ENCODE measurements at regions not wholly inside any gene's neighbourhood (a gene's known extent, or its start where the extent isn't known, plus 50 kb on each side); places are given as distances from the start of the nearest gene placed in this dataset.

DNA sequence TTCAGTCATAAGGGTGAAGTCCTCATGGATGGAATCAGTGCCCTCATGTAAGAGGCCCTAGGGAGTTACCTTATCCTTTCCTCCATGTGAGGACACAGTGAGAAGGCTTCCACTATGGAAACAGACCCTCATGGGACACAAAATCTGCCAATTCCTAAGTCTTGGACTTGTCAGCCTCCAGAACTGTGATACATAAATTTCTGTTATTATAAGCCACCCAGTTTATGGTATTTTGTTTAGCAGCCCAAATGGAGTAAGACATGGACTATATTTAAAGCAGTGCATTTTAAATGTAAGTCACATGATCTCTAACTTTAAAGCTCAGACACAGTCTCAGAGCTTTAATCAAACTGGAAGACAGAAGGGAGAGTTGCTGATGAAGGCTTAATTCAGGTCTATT, 619.8 kb upstream of the CHORDC1 start:
- TF ChIP-seq POLR2A (IDR thresholded peaks at IDR 0.05) (no peak), CTCF (IDR thresholded peaks at IDR 0.05) (no peak)
- Histone ChIP-seq H3K4me3 (no peak overlapping the region), H3K36me3 (no peaks in the 10 kb centered on the region), H3K27me3 (no peaks in the 10 kb centered on the region), H3K9me3 (no peaks in the 10 kb centered on the region), H3K27ac (no peak overlapping the region), H3K4me1 (no peaks in the 10 kb centered on the region)
- no peak for DNase-seq
- intact Hi-C loops (cut with DNase I), result no loop called here
- no peak for ATAC-seq

DNA sequence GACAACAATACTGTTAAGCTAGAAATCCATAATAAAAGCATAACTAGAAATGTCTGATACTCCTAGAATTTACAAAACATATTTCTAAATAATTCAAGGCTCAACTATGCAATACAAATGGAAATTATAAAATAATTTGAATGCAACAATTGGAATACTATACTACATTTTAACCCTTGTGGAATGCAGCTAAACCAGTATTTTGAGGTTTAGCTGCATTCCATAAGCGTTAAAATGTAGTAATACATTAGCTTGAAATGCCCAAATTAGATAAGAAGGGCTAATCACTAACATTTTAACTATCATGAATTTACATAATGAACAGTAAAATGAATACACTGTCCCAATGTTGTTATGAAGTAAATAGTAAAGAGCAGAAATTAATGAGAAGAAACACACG, 617.2 kb upstream of the CHORDC1 start:
- Histone ChIP-seq H3K9me3 (no peaks in the 10 kb centered on the region), H3K4me3 (no peak overlapping the region), H3K27ac (no peak overlapping the region), H3K27me3 (no peaks in the 10 kb centered on the region), H3K36me3 (no peaks in the 10 kb centered on the region), H3K4me1 (no peaks in the 10 kb centered on the region)
- WGBS (ENCODE audit: insufficient coverage, low coverage, low lambda C conversion rate, missing lambda C conversion rate), result 64% methylated on average over 2 of the region's 2 CpGs
- ATAC-seq, result no peak
- no peak for DNase-seq
- TF ChIP-seq CTCF (IDR thresholded peaks at IDR 0.05) (no peak), POLR2A (IDR thresholded peaks at IDR 0.05) (no peak)
- intact Hi-C loops (cut with DNase I), result no loop called here

- Histone ChIP-seq H3K27ac (no peak overlapping the region), H3K4me3 (no peak overlapping the region), H3K4me1 (no peaks in the 10 kb centered on the region), H3K36me3 (no peaks in the 10 kb centered on the region), H3K9me3 (no peaks in the 10 kb centered on the region), H3K27me3 (no peaks in the 10 kb centered on the region)
- DNase-seq, result no peak
- ATAC-seq, result no peak
- 30% methylated on average over 1 of the region's 1 CpG for WGBS (ENCODE audit: insufficient coverage, low coverage, low lambda C conversion rate, missing lambda C conversion rate)
- TF ChIP-seq CTCF (IDR thresholded peaks at IDR 0.05) (no peak), POLR2A (IDR thresholded peaks at IDR 0.05) (no peak)
- intact Hi-C loops (cut with DNase I), result no loop called here
Observed at GRCh38 chr11:90836031-90836430, 613.2 kb upstream of the CHORDC1 start.

GRCh38 chr11:90823446-90823845, 600.6 kb upstream of the CHORDC1 start:
- ATAC-seq (no peak), DNase-seq (no peak)
- Histone ChIP-seq H3K4me3 (no peak overlapping the region), H3K4me1 (no peaks in the 10 kb centered on the region), H3K9me3 (no peaks in the 10 kb centered on the region), H3K36me3 (no peaks in the 10 kb centered on the region), H3K27me3 (no peaks in the 10 kb centered on the region), H3K27ac (no peak overlapping the region)
- TF ChIP-seq POLR2A (IDR thresholded peaks at IDR 0.05) (no peak), CTCF (IDR thresholded peaks at IDR 0.05) (no peak)
- intact Hi-C loops (cut with DNase I), result no loop called here
- 73% methylated on average over 4 of the region's 4 CpGs for WGBS (ENCODE audit: insufficient coverage, low coverage, low lambda C conversion rate, missing lambda C conversion rate)

- TF ChIP-seq CTCF (IDR thresholded peaks at IDR 0.05) (no peak), POLR2A (IDR thresholded peaks at IDR 0.05) (no peak)
- DNase-seq (no peak), ATAC-seq (no peak)
- Histone ChIP-seq H3K27ac (no peak overlapping the region), H3K27me3 (no peaks in the 10 kb centered on the region), H3K4me1 (no peaks in the 10 kb centered on the region), H3K36me3 (no peaks in the 10 kb centered on the region), H3K9me3 (no peaks in the 10 kb centered on the region), H3K4me3 (no peak overlapping the region)
- WGBS (ENCODE audit: insufficient coverage, low coverage, low lambda C conversion rate, missing lambda C conversion rate), result 80% methylated on average over 5 of the region's 5 CpGs
- intact Hi-C loops (cut with DNase I), result no loop called here
Observed at GRCh38 chr11:90822996-90823395, 600.1 kb upstream of the CHORDC1 start.
